Hepatocyte (in vitro differentiated cells): ENCODE measurements at regions not wholly inside any gene's neighbourhood (a gene's known extent, or its start where the extent isn't known, plus 50 kb on each side); places are given as distances from the start of the nearest gene placed in this dataset.

Experiments used
- EZH2 ChIP-seq: fragments of 200-600 bp; sonication (generic); IDR thresholded peaks from 2 replicates; pipeline ENCODE4 v1.6.1; 2016; ENCODE audit warnings: antibody characterized with exemption, mild to moderate bottlenecking, borderline replicate concordance
- EZH2phosphoT487 ChIP-seq: fragments of 200-600 bp; sonication (generic); IDR thresholded peaks from one replicate; pipeline ENCODE4 v1.6.1; 2018; ENCODE audit warnings: antibody characterized with exemption, mild to moderate bottlenecking, low read depth, moderate library complexity; ENCODE audit not compliant: unreplicated experiment, severe bottlenecking
- TF ChIP-seq, protein P1 (sequence below): fragments of 200-600 bp; sonication (generic); IDR thresholded peaks from 2 replicates; pipeline ENCODE4 v1.5.1; 2016; ENCODE audit warnings: antibody characterized with exemption, mild to moderate bottlenecking; ENCODE audit not compliant: poor library complexity

DNA sequence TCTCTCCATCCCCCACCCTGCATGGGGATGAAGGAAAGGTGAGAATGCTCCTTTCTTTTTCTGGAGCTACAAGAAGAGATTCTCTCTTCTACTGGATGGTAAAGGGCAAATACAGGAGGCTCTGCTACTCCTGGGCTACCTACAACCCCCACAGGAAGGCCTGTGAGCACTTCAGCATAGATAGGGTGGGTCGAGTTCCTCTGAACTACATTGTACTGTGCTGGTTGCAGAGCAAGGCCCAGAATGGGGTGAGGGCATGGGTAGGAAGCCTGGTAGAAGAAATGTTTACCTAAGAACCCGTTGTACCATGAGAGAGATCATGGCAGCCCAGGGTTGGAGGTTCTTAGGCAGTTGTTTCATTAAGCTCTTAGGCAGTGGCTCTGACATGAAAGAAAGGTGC lies 510.4 kb downstream of the MID1IP1 start:
- TF ChIP-seq, protein P1, sequence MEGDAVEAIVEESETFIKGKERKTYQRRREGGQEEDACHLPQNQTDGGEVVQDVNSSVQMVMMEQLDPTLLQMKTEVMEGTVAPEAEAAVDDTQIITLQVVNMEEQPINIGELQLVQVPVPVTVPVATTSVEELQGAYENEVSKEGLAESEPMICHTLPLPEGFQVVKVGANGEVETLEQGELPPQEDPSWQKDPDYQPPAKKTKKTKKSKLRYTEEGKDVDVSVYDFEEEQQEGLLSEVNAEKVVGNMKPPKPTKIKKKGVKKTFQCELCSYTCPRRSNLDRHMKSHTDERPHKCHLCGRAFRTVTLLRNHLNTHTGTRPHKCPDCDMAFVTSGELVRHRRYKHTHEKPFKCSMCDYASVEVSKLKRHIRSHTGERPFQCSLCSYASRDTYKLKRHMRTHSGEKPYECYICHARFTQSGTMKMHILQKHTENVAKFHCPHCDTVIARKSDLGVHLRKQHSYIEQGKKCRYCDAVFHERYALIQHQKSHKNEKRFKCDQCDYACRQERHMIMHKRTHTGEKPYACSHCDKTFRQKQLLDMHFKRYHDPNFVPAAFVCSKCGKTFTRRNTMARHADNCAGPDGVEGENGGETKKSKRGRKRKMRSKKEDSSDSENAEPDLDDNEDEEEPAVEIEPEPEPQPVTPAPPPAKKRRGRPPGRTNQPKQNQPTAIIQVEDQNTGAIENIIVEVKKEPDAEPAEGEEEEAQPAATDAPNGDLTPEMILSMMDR = no peak
- TF ChIP-seq EZH2 (no peak), EZH2phosphoT487 (no peak)
